PFSK-1 (cell line): ENCODE measurements at regions not wholly inside any gene's neighbourhood (a gene's known extent, or its start where the extent isn't known, plus 50 kb on each side); places are given as distances from the start of the nearest gene placed in this dataset.

Experiments
- FOXP2 ChIP-seq: optimal IDR thresholded peaks from 2 replicates; pipeline ENCODE3; 2011; ENCODE audit warnings: borderline replicate concordance, control low read depth, inconsistent platforms; ENCODE audit not compliant: insufficient read depth; ENCODE audit errors: extremely low read length, extremely low read depth
- POLR2AphosphoS5 ChIP-seq: IDR thresholded peaks from 2 replicates; pipeline ENCODE4 v1.6.1; 2012; ENCODE audit warnings: low read depth, mild to moderate bottlenecking, control low read depth, low read length, moderate library complexity
- SIN3A ChIP-seq: IDR thresholded peaks from 2 replicates; pipeline ENCODE4 v1.6.1; 2012; ENCODE audit warnings: mild to moderate bottlenecking, low read length, moderate library complexity, borderline replicate concordance; ENCODE audit not compliant: insufficient read depth
- TAF1 ChIP-seq: IDR thresholded peaks from 2 replicates; pipeline ENCODE4 v1.6.1; 2012; ENCODE audit warnings: low read length, control low read depth, borderline replicate concordance; ENCODE audit not compliant: insufficient read depth
- TF ChIP-seq, protein P1 (sequence below), 2 experiments: IDR thresholded peaks; 2 replicates each; pipeline versions ENCODE4 v1.6.1 to v1.8.0; 2011 to 2012; ENCODE audit warnings: low read depth in 2 of 2, low read length in 2 of 2, control low read depth in 1 of 2, inconsistent platforms in 1 of 2, mild to moderate bottlenecking in 1 of 2, moderate library complexity in 1 of 2; ENCODE audit not compliant: insufficient read depth in 1 of 2

DNA sequence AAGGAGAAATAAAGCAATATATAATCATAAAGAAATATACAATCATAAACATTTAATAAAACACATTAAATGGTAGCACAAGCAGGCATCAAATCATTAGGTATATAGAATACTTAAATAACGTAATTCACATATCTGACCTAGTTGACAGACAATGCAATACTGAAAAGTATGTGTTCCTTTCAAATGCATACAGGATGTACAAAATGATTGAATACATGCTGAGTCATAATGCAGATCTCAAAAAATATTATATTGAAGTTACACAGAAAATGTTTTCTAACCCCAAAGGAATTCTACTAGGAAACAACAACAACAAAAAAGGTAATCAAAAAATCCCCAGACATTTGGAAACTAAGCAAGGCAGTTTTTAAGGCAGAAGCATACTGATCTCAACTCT is 1072.0 kb upstream of the INTU start:
- TF ChIP-seq TAF1 (no peak), POLR2AphosphoS5 (no peak), FOXP2 (no peak), SIN3A (no peak)
- TF ChIP-seq, protein P1, sequence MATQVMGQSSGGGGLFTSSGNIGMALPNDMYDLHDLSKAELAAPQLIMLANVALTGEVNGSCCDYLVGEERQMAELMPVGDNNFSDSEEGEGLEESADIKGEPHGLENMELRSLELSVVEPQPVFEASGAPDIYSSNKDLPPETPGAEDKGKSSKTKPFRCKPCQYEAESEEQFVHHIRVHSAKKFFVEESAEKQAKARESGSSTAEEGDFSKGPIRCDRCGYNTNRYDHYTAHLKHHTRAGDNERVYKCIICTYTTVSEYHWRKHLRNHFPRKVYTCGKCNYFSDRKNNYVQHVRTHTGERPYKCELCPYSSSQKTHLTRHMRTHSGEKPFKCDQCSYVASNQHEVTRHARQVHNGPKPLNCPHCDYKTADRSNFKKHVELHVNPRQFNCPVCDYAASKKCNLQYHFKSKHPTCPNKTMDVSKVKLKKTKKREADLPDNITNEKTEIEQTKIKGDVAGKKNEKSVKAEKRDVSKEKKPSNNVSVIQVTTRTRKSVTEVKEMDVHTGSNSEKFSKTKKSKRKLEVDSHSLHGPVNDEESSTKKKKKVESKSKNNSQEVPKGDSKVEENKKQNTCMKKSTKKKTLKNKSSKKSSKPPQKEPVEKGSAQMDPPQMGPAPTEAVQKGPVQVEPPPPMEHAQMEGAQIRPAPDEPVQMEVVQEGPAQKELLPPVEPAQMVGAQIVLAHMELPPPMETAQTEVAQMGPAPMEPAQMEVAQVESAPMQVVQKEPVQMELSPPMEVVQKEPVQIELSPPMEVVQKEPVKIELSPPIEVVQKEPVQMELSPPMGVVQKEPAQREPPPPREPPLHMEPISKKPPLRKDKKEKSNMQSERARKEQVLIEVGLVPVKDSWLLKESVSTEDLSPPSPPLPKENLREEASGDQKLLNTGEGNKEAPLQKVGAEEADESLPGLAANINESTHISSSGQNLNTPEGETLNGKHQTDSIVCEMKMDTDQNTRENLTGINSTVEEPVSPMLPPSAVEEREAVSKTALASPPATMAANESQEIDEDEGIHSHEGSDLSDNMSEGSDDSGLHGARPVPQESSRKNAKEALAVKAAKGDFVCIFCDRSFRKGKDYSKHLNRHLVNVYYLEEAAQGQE (IDR thresholded peaks at IDR 0.05; ENCODE audit: insufficient read depth in 1 of 2, low read depth in 2 of 2, low read length in 2 of 2), result no peak
